A549 (cell line): ENCODE measurements at regions not wholly inside any gene's neighbourhood (a gene's known extent, or its start where the extent isn't known, plus 50 kb on each side); places are given as distances from the start of the nearest gene placed in this dataset.

ENCODE experiments used
- ATAC-seq, 2 experiments: fragments of 200-7000 bp in 1 of 2; fragments of >200 bp in 1 of 2; cut with Nextera tagmentation in 1 of 2; cut with Tn5 transposase in 1 of 2; 3 replicates each; pipeline versions ENCODE4 v1.8.0 to v1.9.1; 2018 to 2020; ENCODE audit warnings: mild to moderate bottlenecking in 1 of 2, moderate library complexity in 1 of 2
- CTCF ChIA-PET: fragments of 300-600 bp; sonication (Branson Sonifier 250); formaldehyde crosslinking; extraction: SDS; loops from one replicate; lab custom pipeline; 2021; ENCODE audit warnings: antibody characterized with exemption, inconsistent platforms; lab: Yijun Ruan, JAX
- POLR2A ChIA-PET: fragments of 350-600 bp; formaldehyde crosslinking; extraction: SDS; loops from one replicate; lab custom pipeline; 2021; ENCODE audit warnings: antibody characterized with exemption, inconsistent platforms; lab: Yijun Ruan, JAX
- DNase-seq, 2 experiments: peaks; one replicate each; pipeline versions ENCODE4 v3.0.0 to v3.0.0-alpha.2; 2011 to 2016; ENCODE audit warnings: low read depth in 1 of 2, low spot score in 1 of 2
- FAIRE-seq: peaks from 2 replicates; lab custom pipeline; 2011; peaks lifted over from hg19 to GRCh38; lab: Jason Lieb, UNC
- H3K27ac ChIP-seq, 2 experiments: fragments of >200 bp; sonication (Bioruptor Twin); formaldehyde crosslinking; 3 replicates each; pipeline ENCODE4 v1.5.1; 2016 to 2017
- H3K4me1 ChIP-seq: fragments of >200 bp; sonication (Bioruptor Twin); formaldehyde crosslinking; 3 replicates; pipeline ENCODE4 v1.6.1; 2016
- H3K4me2 ChIP-seq: fragments of >200 bp; sonication (Bioruptor Twin); formaldehyde crosslinking; 3 replicates; pipeline ENCODE4 v1.6.1; 2016
- H3K4me3 ChIP-seq: fragments of >200 bp; sonication (Bioruptor Twin); formaldehyde crosslinking; 3 replicates; pipeline ENCODE4 v1.5.1; 2016
- H3K9me3 ChIP-seq: fragments of >200 bp; sonication (Bioruptor Twin); formaldehyde crosslinking; 3 replicates; pipeline ENCODE4 v1.6.1; 2016
- CEBPB ChIP-seq, 2 experiments: fragments of >200 bp in 1 of 2; sonication (Bioruptor Twin) in 1 of 2; formaldehyde crosslinking in 1 of 2; IDR thresholded peaks; 2 replicates each; pipeline ENCODE4 v1.6.1; 2012 to 2016
- E2F6 ChIP-seq: IDR thresholded peaks from 2 replicates; pipeline ENCODE4 v1.6.1; 2012; ENCODE audit warnings: low read depth, borderline replicate concordance
- EHMT2 ChIP-seq: fragments of 200-600 bp; sonication (generic); IDR thresholded peaks from 2 replicates; pipeline ENCODE4 v1.6.1; 2016; ENCODE audit warnings: antibody characterized with exemption, low read depth, mild to moderate bottlenecking, moderate library complexity
- FOSB ChIP-seq: fragments of 250-450 bp; sonication (Bioruptor Pico); IDR thresholded peaks from 2 replicates; pipeline ENCODE4 v1.5.0; 2020; ENCODE audit warnings: mild to moderate bottlenecking, moderate library complexity
- FOSL2 ChIP-seq, 2 experiments: fragments of 450-650 bp in 1 of 2; fragments of >200 bp in 1 of 2; sonication (Bioruptor Twin) in 1 of 2; formaldehyde crosslinking; IDR thresholded peaks; 2 replicates each; pipeline versions ENCODE4 v1.5.0 to v1.6.1; 2016 to 2020; ENCODE audit warnings: mild to moderate bottlenecking in 1 of 2, moderate library complexity in 1 of 2
- HDAC2 ChIP-seq: fragments of 200-600 bp; sonication (generic); IDR thresholded peaks from 2 replicates; pipeline ENCODE4 v1.6.1; 2016
- HEYL ChIP-seq: fragments of 250-450 bp; sonication (Bioruptor Pico); IDR thresholded peaks from 2 replicates; pipeline ENCODE4 v1.8.0; 2021; ENCODE audit warnings: mild to moderate bottlenecking, moderate library complexity
- HMGXB4 ChIP-seq: fragments of 250-450 bp; sonication (Bioruptor Pico); IDR thresholded peaks from 2 replicates; pipeline ENCODE4 v1.5.0; 2021; ENCODE audit warnings: mild to moderate bottlenecking, moderate library complexity, borderline replicate concordance
- HOXA7 ChIP-seq: fragments of 250-450 bp; sonication (Bioruptor Pico); IDR thresholded peaks from 2 replicates; pipeline ENCODE4 v1.5.0; 2020; ENCODE audit warnings: mild to moderate bottlenecking, moderate library complexity
- HOXB5 ChIP-seq: fragments of 250-450 bp; sonication (Bioruptor Pico); IDR thresholded peaks from 2 replicates; pipeline ENCODE4 v1.5.0; 2020; ENCODE audit warnings: mild to moderate bottlenecking, moderate library complexity
- JUNB ChIP-seq: fragments of >200 bp; sonication (Bioruptor Twin); formaldehyde crosslinking; IDR thresholded peaks from 2 replicates; pipeline ENCODE4 v1.6.1; 2016
- KDM1A ChIP-seq: fragments of 200-600 bp; sonication (generic); IDR thresholded peaks from 2 replicates; pipeline ENCODE4 v1.6.1; 2016; ENCODE audit warnings: low read depth, mild to moderate bottlenecking
- MAX ChIP-seq: IDR thresholded peaks from 2 replicates; pipeline ENCODE4 v1.6.1; 2012
- MYC ChIP-seq: IDR thresholded peaks from 2 replicates; pipeline ENCODE4 v1.6.1; 2012; ENCODE audit warnings: mild to moderate bottlenecking, inconsistent platforms, low read length, improper control_type of control experiment, borderline replicate concordance
- POLR2A ChIP-seq: IDR thresholded peaks from 2 replicates; pipeline ENCODE4 v1.6.1; 2012; ENCODE audit warnings: mild to moderate bottlenecking, low read length
- RAD21 ChIP-seq, 2 experiments: fragments of >200 bp in 1 of 2; sonication (Bioruptor Twin) in 1 of 2; formaldehyde crosslinking in 1 of 2; IDR thresholded peaks in 1 of 2; conservative IDR thresholded peaks in 1 of 2; 2 replicates in 1 of 2; 3 replicates in 1 of 2; pipeline ENCODE4 v1.6.1; 2012 to 2018; ENCODE audit warnings: inconsistent platforms in 1 of 2
- RFX5 ChIP-seq: fragments of 450-650 bp; IDR thresholded peaks from 2 replicates; pipeline ENCODE4 v1.7.1; 2014; ENCODE audit warnings: antibody characterized with exemption, mild to moderate bottlenecking, moderate library complexity
- SMC3 ChIP-seq: fragments of >200 bp; sonication (Bioruptor Twin); formaldehyde crosslinking; IDR thresholded peaks from 3 replicates; pipeline ENCODE4 v1.6.1; 2018; ENCODE audit warnings: inconsistent platforms
- TFCP2L1 ChIP-seq: fragments of 250-450 bp; sonication (Bioruptor Pico); IDR thresholded peaks from 2 replicates; pipeline ENCODE4 v1.5.0; 2021; ENCODE audit warnings: mild to moderate bottlenecking
- TP53 ChIP-seq: fragments of 250-450 bp; sonication (Bioruptor Pico); IDR thresholded peaks from 2 replicates; pipeline ENCODE4 v1.5.0; 2021; ENCODE audit warnings: mild to moderate bottlenecking, moderate library complexity
- WGBS: methylation state at CpG from one replicate; pipeline ENCODE4 v1.1.6; 2017; ENCODE audit errors: missing lambda C conversion rate; 5-methylcytosine and 5-hydroxymethylcytosine counted together
- TF ChIP-seq, protein P1 (sequence below): fragments of 200-600 bp; sonication (generic); IDR thresholded peaks from 2 replicates; pipeline ENCODE4 v1.6.1; 2016; ENCODE audit warnings: antibody characterized with exemption, mild to moderate bottlenecking, moderate library complexity
- TF ChIP-seq, protein P2 (sequence below): IDR thresholded peaks from 2 replicates; pipeline ENCODE4 v1.6.1; 2012
- TF ChIP-seq, protein P3 (sequence below): fragments of >200 bp; sonication (Bioruptor Twin); formaldehyde crosslinking; IDR thresholded peaks from 3 replicates; pipeline ENCODE4 v1.5.1; 2016
- TF ChIP-seq, protein P4 (sequence below): fragments of 450-650 bp; IDR thresholded peaks from 2 replicates; pipeline ENCODE4 v1.6.1; 2014; ENCODE audit warnings: antibody characterized with exemption

DNA sequence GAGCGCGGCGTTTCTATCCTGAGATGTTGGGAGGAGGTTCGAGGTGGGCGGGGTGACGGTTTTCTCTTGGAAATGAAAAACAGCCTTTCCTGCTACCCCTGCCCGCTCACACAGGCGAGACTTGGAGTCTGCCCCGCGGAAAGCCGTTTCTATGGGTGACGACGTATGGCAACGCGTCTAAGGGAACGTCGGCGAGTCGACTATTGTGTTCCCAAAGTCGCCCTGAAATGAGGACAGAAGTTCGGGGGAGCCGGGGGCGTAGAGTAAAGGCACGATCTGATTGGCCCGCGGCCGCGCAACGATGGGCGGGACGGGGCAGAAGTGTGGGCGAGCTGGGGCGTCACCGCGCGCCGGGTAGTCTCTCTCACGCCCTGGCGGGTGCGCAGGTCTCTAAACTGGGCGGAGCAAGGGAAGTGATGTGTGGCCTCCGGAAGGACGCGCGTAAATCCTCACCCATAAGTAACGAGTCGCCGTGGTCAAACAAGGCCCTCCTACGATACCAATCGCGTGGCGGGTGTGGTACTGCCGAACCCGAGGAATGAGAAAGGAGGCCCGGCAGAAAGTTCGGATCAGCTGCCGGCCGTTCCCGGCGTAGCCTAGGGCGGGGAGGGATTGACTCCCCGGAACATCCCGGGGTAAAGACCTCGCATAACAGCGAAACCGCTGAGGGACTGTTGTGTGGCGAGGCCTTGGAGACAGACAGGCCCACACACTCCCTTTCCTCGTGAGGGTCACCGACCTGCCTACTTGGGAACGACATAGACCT lies 89.6 kb downstream of the FAM161A start (continued):
- TF ChIP-seq HOXB5 (CRISPR knock-in tag): peak; percentile 98
- no peak for TF ChIP-seq EHMT2
- TF ChIP-seq CEBPB (IDR thresholded peaks at IDR 0.05): no peak
- peak; percentile 96 for TF ChIP-seq HEYL (CRISPR knock-in tag)
- TF ChIP-seq, protein P1, sequence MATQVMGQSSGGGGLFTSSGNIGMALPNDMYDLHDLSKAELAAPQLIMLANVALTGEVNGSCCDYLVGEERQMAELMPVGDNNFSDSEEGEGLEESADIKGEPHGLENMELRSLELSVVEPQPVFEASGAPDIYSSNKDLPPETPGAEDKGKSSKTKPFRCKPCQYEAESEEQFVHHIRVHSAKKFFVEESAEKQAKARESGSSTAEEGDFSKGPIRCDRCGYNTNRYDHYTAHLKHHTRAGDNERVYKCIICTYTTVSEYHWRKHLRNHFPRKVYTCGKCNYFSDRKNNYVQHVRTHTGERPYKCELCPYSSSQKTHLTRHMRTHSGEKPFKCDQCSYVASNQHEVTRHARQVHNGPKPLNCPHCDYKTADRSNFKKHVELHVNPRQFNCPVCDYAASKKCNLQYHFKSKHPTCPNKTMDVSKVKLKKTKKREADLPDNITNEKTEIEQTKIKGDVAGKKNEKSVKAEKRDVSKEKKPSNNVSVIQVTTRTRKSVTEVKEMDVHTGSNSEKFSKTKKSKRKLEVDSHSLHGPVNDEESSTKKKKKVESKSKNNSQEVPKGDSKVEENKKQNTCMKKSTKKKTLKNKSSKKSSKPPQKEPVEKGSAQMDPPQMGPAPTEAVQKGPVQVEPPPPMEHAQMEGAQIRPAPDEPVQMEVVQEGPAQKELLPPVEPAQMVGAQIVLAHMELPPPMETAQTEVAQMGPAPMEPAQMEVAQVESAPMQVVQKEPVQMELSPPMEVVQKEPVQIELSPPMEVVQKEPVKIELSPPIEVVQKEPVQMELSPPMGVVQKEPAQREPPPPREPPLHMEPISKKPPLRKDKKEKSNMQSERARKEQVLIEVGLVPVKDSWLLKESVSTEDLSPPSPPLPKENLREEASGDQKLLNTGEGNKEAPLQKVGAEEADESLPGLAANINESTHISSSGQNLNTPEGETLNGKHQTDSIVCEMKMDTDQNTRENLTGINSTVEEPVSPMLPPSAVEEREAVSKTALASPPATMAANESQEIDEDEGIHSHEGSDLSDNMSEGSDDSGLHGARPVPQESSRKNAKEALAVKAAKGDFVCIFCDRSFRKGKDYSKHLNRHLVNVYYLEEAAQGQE: peak; percentile 44

DNA sequence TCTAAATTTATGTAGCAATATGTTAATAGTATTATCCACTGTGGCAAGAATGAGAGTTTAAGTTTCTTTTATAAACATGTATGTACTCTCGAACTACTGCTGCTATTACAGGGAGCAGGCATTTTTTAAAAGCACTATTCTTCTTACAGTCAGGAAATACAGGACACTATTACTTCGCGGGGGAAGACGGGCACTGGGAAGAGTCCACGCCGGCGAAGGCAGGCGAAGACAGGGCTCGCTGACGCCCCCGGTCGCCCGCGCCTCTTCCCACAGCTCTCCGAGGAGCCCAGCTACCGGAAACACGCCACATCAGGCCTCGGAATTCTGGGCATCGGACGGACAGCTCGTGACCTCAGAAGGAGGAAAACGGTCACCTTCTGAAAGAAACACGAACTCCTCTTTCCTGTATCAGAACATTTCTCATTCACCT lies 90.2 kb downstream of the FAM161A start:
- peak; percentile 73 for FAIRE-seq
- H3K4me3 ChIP-seq: peak overlapping the region; percentile 51
- ChIA-PET POLR2A (interaction anchor here (0.5 to 2.1 kb wide), 26 partner anchors 9 to 759 kb away, joined by 3 to 35 read pairs (median 4); partner anchors contain the start of genes FAM161A, PEX13 and XPO1), CTCF (interaction anchor here (0.6 to 2.0 kb wide), 6 partner anchors 19 to 135 kb away, joined by 3 to 5 read pairs (median 4); no protein-coding TSS in a partner anchor)
- 1% methylated on average over 22 of the region's 23 CpGs for WGBS
- H3K4me2 ChIP-seq: peak overlapping the region; percentile 82
- DNase-seq: peak; percentile 62 to 93
- peak overlapping the region; percentile 85 to 87 for H3K27ac ChIP-seq
- peak; percentile 81 to 85 for ATAC-seq
- H3K9me3 ChIP-seq: peaks cover 9% of the 10 kb centered on the region; the same call in 1 of the 3 replicates
- H3K4me1 ChIP-seq: peaks cover 33% of the 10 kb centered on the region
- no peak for TF ChIP-seq JUNB
- TF ChIP-seq HOXA7 (CRISPR knock-in tag): peak; percentile 9; the same call in 1 of the 2 replicates
- TF ChIP-seq E2F6: peak; percentile 87
- TF ChIP-seq RAD21 (conservative IDR thresholded peaks at IDR 0.05 in 1 of 2, IDR thresholded peaks at IDR 0.05 in 1 of 2): peak; percentile 29 to 56; a peak in 4 of 5 replicates
- TF ChIP-seq HMGXB4 (CRISPR knock-in tag): peak; percentile 65; the same call in 1 of the 2 replicates
- TF ChIP-seq TFCP2L1 (CRISPR knock-in tag): 0 out of 2 replicates have a peak, but pooled peaks have one; percentile 56
- TF ChIP-seq, protein P2, sequence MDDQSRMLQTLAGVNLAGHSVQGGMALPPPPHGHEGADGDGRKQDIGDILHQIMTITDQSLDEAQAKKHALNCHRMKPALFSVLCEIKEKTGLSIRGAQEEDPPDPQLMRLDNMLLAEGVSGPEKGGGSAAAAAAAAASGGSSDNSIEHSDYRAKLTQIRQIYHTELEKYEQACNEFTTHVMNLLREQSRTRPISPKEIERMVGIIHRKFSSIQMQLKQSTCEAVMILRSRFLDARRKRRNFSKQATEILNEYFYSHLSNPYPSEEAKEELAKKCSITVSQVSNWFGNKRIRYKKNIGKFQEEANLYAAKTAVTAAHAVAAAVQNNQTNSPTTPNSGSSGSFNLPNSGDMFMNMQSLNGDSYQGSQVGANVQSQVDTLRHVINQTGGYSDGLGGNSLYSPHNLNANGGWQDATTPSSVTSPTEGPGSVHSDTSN: 0 out of 2 replicates have a peak, but pooled peaks have one; percentile 38
- TF ChIP-seq, protein P3, sequence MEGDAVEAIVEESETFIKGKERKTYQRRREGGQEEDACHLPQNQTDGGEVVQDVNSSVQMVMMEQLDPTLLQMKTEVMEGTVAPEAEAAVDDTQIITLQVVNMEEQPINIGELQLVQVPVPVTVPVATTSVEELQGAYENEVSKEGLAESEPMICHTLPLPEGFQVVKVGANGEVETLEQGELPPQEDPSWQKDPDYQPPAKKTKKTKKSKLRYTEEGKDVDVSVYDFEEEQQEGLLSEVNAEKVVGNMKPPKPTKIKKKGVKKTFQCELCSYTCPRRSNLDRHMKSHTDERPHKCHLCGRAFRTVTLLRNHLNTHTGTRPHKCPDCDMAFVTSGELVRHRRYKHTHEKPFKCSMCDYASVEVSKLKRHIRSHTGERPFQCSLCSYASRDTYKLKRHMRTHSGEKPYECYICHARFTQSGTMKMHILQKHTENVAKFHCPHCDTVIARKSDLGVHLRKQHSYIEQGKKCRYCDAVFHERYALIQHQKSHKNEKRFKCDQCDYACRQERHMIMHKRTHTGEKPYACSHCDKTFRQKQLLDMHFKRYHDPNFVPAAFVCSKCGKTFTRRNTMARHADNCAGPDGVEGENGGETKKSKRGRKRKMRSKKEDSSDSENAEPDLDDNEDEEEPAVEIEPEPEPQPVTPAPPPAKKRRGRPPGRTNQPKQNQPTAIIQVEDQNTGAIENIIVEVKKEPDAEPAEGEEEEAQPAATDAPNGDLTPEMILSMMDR: peak; percentile 48
- TF ChIP-seq TP53 (CRISPR knock-in tag): peak; percentile 62
- no peak for TF ChIP-seq FOSL2 (IDR thresholded peaks at IDR 0.05)
- peak; percentile 22 for TF ChIP-seq FOSL2 (CRISPR knock-in tag; IDR thresholded peaks at IDR 0.05)
- no peak for TF ChIP-seq KDM1A
- TF ChIP-seq SMC3: peak; percentile 52
- peak; percentile 59; the same call in 1 of the 2 replicates for TF ChIP-seq MAX
- TF ChIP-seq, protein P4, sequence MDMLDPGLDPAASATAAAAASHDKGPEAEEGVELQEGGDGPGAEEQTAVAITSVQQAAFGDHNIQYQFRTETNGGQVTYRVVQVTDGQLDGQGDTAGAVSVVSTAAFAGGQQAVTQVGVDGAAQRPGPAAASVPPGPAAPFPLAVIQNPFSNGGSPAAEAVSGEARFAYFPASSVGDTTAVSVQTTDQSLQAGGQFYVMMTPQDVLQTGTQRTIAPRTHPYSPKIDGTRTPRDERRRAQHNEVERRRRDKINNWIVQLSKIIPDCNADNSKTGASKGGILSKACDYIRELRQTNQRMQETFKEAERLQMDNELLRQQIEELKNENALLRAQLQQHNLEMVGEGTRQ: peak; percentile 54
- TF ChIP-seq MYC: peak; percentile 48; the same call in 1 of the 2 replicates
- TF ChIP-seq FOSB (CRISPR knock-in tag): no peak
- TF ChIP-seq POLR2A: peak; percentile 27; the same call in 1 of the 2 replicates
- no peak for TF ChIP-seq RFX5
- TF ChIP-seq HDAC2: no peak
